ENCODE measurements at regions not wholly inside any gene's neighbourhood (a gene's known extent, or its start where the extent isn't known, plus 50 kb on each side); places are given as distances from the start of the nearest gene placed in this dataset.

GRCh38 chrX:96098471-96098870 lies 586.2 kb upstream of the DIAPH2 start:
- TF ChIP-seq CTCF (IDR thresholded peaks at IDR 0.05): no peak
- no peak for TF ChIP-seq POLR2A (IDR thresholded peaks at IDR 0.05)
- TF ChIP-seq EP300 (IDR thresholded peaks at IDR 0.05): no peak
